SK-N-SH (cell line): ENCODE measurements at regions not wholly inside any gene's neighbourhood (a gene's known extent, or its start where the extent isn't known, plus 50 kb on each side); places are given as distances from the start of the nearest gene placed in this dataset.

ENCODE experiments used
- CTCF ChIA-PET: fragments of 300-600, 350-600 bp; formaldehyde crosslinking; extraction: SDS; loops from one replicate; lab custom pipeline; 2021; lab: Yijun Ruan, JAX
- POLR2A ChIA-PET: fragments of 350-600 bp; sonication (Branson Sonifier 250); formaldehyde crosslinking; extraction: SDS; loops from one replicate; lab custom pipeline; 2020; ENCODE audit warnings: antibody characterized with exemption, inconsistent platforms; lab: Yijun Ruan, JAX
- DNase-seq: peaks from one replicate; pipeline ENCODE4 v3.0.0; 2012
- H2AFZ ChIP-seq: fragments of 200-600 bp; sonication (generic); 2 replicates; pipeline ENCODE4 v1.8.1; 2016; ENCODE audit warnings: antibody characterized with exemption, mild to moderate bottlenecking, low read depth
- H3F3A ChIP-seq: fragments of 200-600 bp; sonication (generic); replicated peaks from 2 replicates; pipeline ENCODE3; 2016; ENCODE audit warnings: antibody characterized with exemption, mild to moderate bottlenecking; ENCODE audit not compliant: insufficient read depth
- H3K27ac ChIP-seq, 2 experiments: fragments of 200-500 bp in 1 of 2; fragments of 200-600 bp in 1 of 2; sonication (Bioruptor generic) in 1 of 2; sonication (generic), shearing (Covaris generic) in 1 of 2; 2 replicates each; pipeline versions ENCODE4 v1.5.1 to v1.6.1; 2014 to 2016; ENCODE audit warnings: low read depth in 2 of 2, inconsistent platforms in 1 of 2, low read length in 1 of 2, mild to moderate bottlenecking in 1 of 2, mixed read lengths in 1 of 2
- H3K27me3 ChIP-seq: fragments of 200-600 bp; sonication (generic), shearing (Covaris generic); 2 replicates; pipeline ENCODE4 v1.6.1; 2016; ENCODE audit warnings: mixed run types; ENCODE audit not compliant: insufficient read depth
- H3K36me3 ChIP-seq, 2 experiments: fragments of 200-500 bp in 1 of 2; fragments of 200-600 bp in 1 of 2; sonication (Bioruptor generic) in 1 of 2; sonication (generic) in 1 of 2; replicated peaks in 1 of 2; 2 replicates each; pipeline versions ENCODE3 to v1.5.1; 2014 to 2016; ENCODE audit warnings: low read length in 1 of 2, mild to moderate bottlenecking in 1 of 2; ENCODE audit not compliant: insufficient read depth in 2 of 2, control insufficient read depth in 1 of 2
- H3K4me1 ChIP-seq, 2 experiments: fragments of 200-500 bp in 1 of 2; fragments of 200-600 bp in 1 of 2; sonication (Bioruptor generic) in 1 of 2; sonication (generic), shearing (Covaris generic) in 1 of 2; 2 replicates each; pipeline versions ENCODE4 v1.5.1 to v1.6.1; 2014 to 2016; ENCODE audit warnings: low read depth in 1 of 2, low read length in 1 of 2, mixed run types in 1 of 2; ENCODE audit not compliant: insufficient read depth in 2 of 2, control insufficient read depth in 1 of 2
- H3K4me2 ChIP-seq: fragments of 200-600 bp; sonication (generic), shearing (Covaris generic); 2 replicates; pipeline ENCODE4 v1.6.1; 2017; ENCODE audit warnings: mixed run types
- H3K4me3 ChIP-seq, 2 experiments: fragments of 200-500 bp in 1 of 2; fragments of 200-600 bp in 1 of 2; sonication (Bioruptor generic) in 1 of 2; sonication (generic), shearing (Covaris generic) in 1 of 2; 2 replicates each; pipeline versions ENCODE4 v1.5.1 to v1.8.1; 2014 to 2016; ENCODE audit warnings: low read depth in 2 of 2, inconsistent platforms in 1 of 2, low read length in 1 of 2, mild to moderate bottlenecking in 1 of 2, mixed read lengths in 1 of 2, moderate library complexity in 1 of 2
- H3K79me2 ChIP-seq: fragments of 200-600 bp; sonication (generic); 2 replicates; pipeline ENCODE4 v1.8.1; 2017; ENCODE audit warnings: mild to moderate bottlenecking; ENCODE audit not compliant: insufficient read depth
- H3K9ac ChIP-seq: fragments of 200-600 bp; sonication (generic); 2 replicates; pipeline ENCODE4 v1.6.1; 2017; ENCODE audit warnings: mixed run types
- H3K9me2 ChIP-seq: fragments of 200-600 bp; sonication (generic); 2 replicates; pipeline ENCODE4 v1.6.1; 2017; ENCODE audit warnings: mixed run types
- H3K9me3 ChIP-seq: fragments of 200-600 bp; sonication (generic); 2 replicates; pipeline ENCODE4 v1.6.1; 2017; ENCODE audit warnings: mixed run types, mild to moderate bottlenecking, moderate library complexity
- H4K20me1 ChIP-seq: fragments of 200-600 bp; sonication (generic); 2 replicates; pipeline ENCODE4 v1.6.1; 2017; ENCODE audit warnings: mild to moderate bottlenecking, mixed run types; ENCODE audit not compliant: insufficient read depth
- EP300 ChIP-seq, 2 experiments: IDR thresholded peaks; 2 replicates each; pipeline versions ENCODE4 v1.4.0 to v1.6.1; 2012; ENCODE audit warnings: borderline replicate concordance in 1 of 2, low read depth in 1 of 2, low read length in 1 of 2
- FOSL2 ChIP-seq: IDR thresholded peaks from 2 replicates; pipeline ENCODE4 v1.4.0; 2012; ENCODE audit warnings: low read depth, mild to moderate bottlenecking, moderate library complexity, borderline replicate concordance
- GATA2 ChIP-seq: sonication (generic); formaldehyde crosslinking; IDR thresholded peaks from 2 replicates; pipeline ENCODE4 v1.5.0; 2020; ENCODE audit warnings: mild to moderate bottlenecking, missing genetic modification reagents
- JUND ChIP-seq: IDR thresholded peaks from 2 replicates; pipeline ENCODE4 v1.4.0; 2012
- MAX ChIP-seq: IDR thresholded peaks from 2 replicates; pipeline ENCODE4 v1.4.0; 2012; ENCODE audit warnings: low read depth
- MXI1 ChIP-seq: IDR thresholded peaks from 2 replicates; pipeline ENCODE4 v1.6.1; 2012; ENCODE audit warnings: mild to moderate bottlenecking, low read depth, low read length, improper control_type of control experiment
- NFIC ChIP-seq: IDR thresholded peaks from 2 replicates; pipeline ENCODE4 v1.4.0; 2012; ENCODE audit warnings: borderline replicate concordance
- NRF1 ChIP-seq: IDR thresholded peaks from 2 replicates; pipeline ENCODE4 v1.6.1; 2012; ENCODE audit warnings: low read depth, mild to moderate bottlenecking, low read length
- RAD21 ChIP-seq: IDR thresholded peaks from 2 replicates; pipeline ENCODE4 v1.6.1; 2012; ENCODE audit warnings: mild to moderate bottlenecking, low read length
- RCOR1 ChIP-seq: fragments of 150-350 bp; IDR thresholded peaks from 2 replicates; pipeline ENCODE4 v1.6.1; 2017; ENCODE audit warnings: antibody characterized with exemption, low read length
- RFX5 ChIP-seq: IDR thresholded peaks from 2 replicates; pipeline ENCODE4 v1.6.1; 2012; ENCODE audit warnings: mild to moderate bottlenecking, improper control_type of control experiment, low read length
- RXRA ChIP-seq: IDR thresholded peaks from 2 replicates; pipeline ENCODE4 v1.4.0; 2012; ENCODE audit warnings: low read depth, mild to moderate bottlenecking, borderline replicate concordance
- SIN3A ChIP-seq: IDR thresholded peaks from 2 replicates; pipeline ENCODE4 v1.6.1; 2012; ENCODE audit warnings: low read depth, mild to moderate bottlenecking, low read length, moderate library complexity, borderline replicate concordance
- SMC3 ChIP-seq: IDR thresholded peaks from 2 replicates; pipeline ENCODE4 v1.6.1; 2012; ENCODE audit warnings: low read depth, low read length, improper control_type of control experiment
- TCF12 ChIP-seq: IDR thresholded peaks from 2 replicates; pipeline ENCODE4 v1.4.0; 2012
- YY1 ChIP-seq: IDR thresholded peaks from 2 replicates; pipeline ENCODE4 v1.4.0; 2012; ENCODE audit warnings: low read depth, mild to moderate bottlenecking
- WGBS: methylation state at CpG from one replicate; pipeline ENCODE4 v1.1.6; 2017; ENCODE audit warnings: low lambda C conversion rate; 5-methylcytosine and 5-hydroxymethylcytosine counted together
- TF ChIP-seq, protein P1 (sequence below): IDR thresholded peaks from 2 replicates; pipeline ENCODE4 v1.4.0; 2012; ENCODE audit warnings: low read depth, borderline replicate concordance

DNA sequence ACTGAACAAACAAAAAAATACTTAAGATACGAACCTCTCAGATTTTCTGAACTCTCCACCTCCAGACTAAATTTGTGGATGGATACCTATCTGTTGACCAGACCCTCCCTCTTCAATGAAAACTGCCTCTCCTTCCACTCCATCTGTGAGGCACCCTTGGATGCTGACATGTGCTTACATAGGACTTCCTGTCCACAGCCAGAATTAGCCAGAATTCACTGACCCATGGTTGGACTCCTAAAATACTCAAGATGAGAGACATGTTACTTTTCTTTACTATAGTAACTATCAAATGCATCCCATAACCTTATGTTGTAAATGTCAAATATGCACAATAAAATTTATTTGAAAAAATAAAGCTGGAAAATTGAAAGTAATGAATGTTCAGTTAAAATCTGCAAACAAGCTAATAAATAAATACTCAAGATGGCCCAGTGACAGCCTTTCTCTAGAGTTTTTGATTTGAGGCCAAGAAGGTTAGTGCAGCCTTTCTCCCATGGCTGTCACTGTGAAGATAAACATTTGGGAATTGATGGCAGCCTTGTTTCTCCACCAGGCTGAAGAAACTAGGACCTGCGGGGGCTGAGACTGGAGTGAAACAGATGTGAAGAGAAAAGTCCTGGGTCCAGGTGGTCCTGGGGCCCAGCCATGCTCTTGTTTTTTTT is 287.0 kb downstream of the ZEB1 start:
- Histone ChIP-seq H3K79me2 (no peaks in the 10 kb centered on the region), H3F3A (no peaks in the 10 kb centered on the region), H3K4me1 (peaks cover 4 to 12% of the 10 kb centered on the region in 2 experiments; a peak in 2 of 4 replicates), H3K27ac (no peak overlapping the region), H3K4me2 (no peak overlapping the region), H2AFZ (no peak overlapping the region), H3K27me3 (no peaks in the 10 kb centered on the region), H3K9me3 (no peaks in the 10 kb centered on the region), H3K4me3 (no peak overlapping the region), H3K9ac (no peak overlapping the region), H4K20me1 (no peaks in the 10 kb centered on the region), H3K36me3 (no peaks in the 10 kb centered on the region), H3K9me2 (no peaks in the 10 kb centered on the region)
- TF ChIP-seq TCF12 (no peak), RXRA (no peak), NFIC (no peak)
- ChIA-PET POLR2A (no interaction called here), CTCF (no interaction called here)
- WGBS: 87% methylated on average over 2 of the region's 2 CpGs
- DNase-seq: no peak

DNA sequence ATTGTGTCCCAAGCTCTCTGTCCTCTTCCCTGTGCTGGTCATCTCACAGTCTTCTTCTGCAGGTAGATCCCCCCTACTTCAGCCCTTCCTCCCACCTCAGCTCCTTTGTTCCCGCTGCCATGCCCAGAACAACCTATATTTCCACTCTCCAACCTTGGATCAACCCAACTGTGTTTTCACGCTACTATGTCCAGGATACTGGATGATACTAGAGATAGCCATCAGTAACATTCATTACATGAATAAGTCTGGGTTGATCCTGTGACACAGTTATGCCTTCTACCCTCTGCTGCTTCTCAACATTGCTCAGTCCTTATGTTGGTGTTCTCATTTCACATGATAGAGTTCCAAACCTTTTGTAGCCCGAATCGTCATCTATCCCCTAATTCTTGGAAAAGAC is 286.4 kb downstream of the ZEB1 start:
- DNase-seq: no peak
- CTCF ChIA-PET: interaction anchor here (0.8 kb wide), 1 partner anchor 165 kb away, joined by 3 read pairs; no protein-coding TSS in a partner anchor
- 93% methylated on average over 4 of the region's 4 CpGs for WGBS
- H3K4me3 ChIP-seq: no peak overlapping the region
- no peaks in the 10 kb centered on the region for H3F3A ChIP-seq
- POLR2A ChIA-PET: no interaction called here
- H3K9me3 ChIP-seq: no peaks in the 10 kb centered on the region
- no peaks in the 10 kb centered on the region for H3K36me3 ChIP-seq
- no peaks in the 10 kb centered on the region for H3K27me3 ChIP-seq
- no peaks in the 10 kb centered on the region for H3K79me2 ChIP-seq
- no peak overlapping the region for H3K9ac ChIP-seq
- H2AFZ ChIP-seq: no peak overlapping the region
- no peak overlapping the region for H3K27ac ChIP-seq
- no peaks in the 10 kb centered on the region for H3K9me2 ChIP-seq
- peaks cover 4 to 12% of the 10 kb centered on the region in 2 experiments; a peak in 2 of 4 replicates for H3K4me1 ChIP-seq
- H3K4me2 ChIP-seq: no peak overlapping the region
- no peak for TF ChIP-seq MAX
- TF ChIP-seq RCOR1: no peak
- no peak for TF ChIP-seq FOSL2
- no peak for TF ChIP-seq MXI1
- no peak for TF ChIP-seq SMC3
- TF ChIP-seq NRF1: no peak
- no peak for TF ChIP-seq YY1
- no peak for TF ChIP-seq RAD21
- no peak for TF ChIP-seq SIN3A
- TF ChIP-seq RXRA: no peak
- no peak for TF ChIP-seq GATA2 (CRISPR knock-in tag)
- TF ChIP-seq EP300 (IDR thresholded peaks at IDR 0.05; ENCODE audit: borderline replicate concordance in 1 of 2, low read depth in 1 of 2, low read length in 1 of 2): no peak
- TF ChIP-seq, protein P1, sequence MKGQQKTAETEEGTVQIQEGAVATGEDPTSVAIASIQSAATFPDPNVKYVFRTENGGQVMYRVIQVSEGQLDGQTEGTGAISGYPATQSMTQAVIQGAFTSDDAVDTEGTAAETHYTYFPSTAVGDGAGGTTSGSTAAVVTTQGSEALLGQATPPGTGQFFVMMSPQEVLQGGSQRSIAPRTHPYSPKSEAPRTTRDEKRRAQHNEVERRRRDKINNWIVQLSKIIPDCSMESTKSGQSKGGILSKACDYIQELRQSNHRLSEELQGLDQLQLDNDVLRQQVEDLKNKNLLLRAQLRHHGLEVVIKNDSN: no peak
- no peak for TF ChIP-seq RFX5
- TF ChIP-seq JUND: no peak
- H4K20me1 ChIP-seq: no peaks in the 10 kb centered on the region
